GM12892 (cell line): ENCODE measurements at regions not wholly inside any gene's neighbourhood (a gene's known extent, or its start where the extent isn't known, plus 50 kb on each side); places are given as distances from the start of the nearest gene placed in this dataset.

ENCODE experiments used
- POLR2A ChIP-seq: IDR thresholded peaks from 2 replicates; pipeline ENCODE4 v1.6.1; 2011; ENCODE audit warnings: low read depth, low read length, control low read depth
- POLR2AphosphoS5 ChIP-seq: IDR thresholded peaks from 2 replicates; pipeline ENCODE4 v1.6.1; 2011; ENCODE audit warnings: low read depth, low read length, control low read depth
- TAF1 ChIP-seq: IDR thresholded peaks from 2 replicates; pipeline ENCODE4 v1.6.1; 2011; ENCODE audit warnings: low read depth, mild to moderate bottlenecking, control low read depth, low read length, borderline replicate concordance

GRCh38 chrX:150159537-150159936 lies 203.6 kb upstream of the MAMLD1 start:
- TF ChIP-seq POLR2A, result no peak
- no peak for TF ChIP-seq POLR2AphosphoS5
- TF ChIP-seq TAF1, result no peak
